Mucosa of descending colon (tissue), 3 donors: ENCODE measurements at regions not wholly inside any gene's neighbourhood (a gene's known extent, or its start where the extent isn't known, plus 50 kb on each side); places are given as distances from the start of the nearest gene placed in this dataset.
"Not testable (repeated sequence)": the region's sequence is repeated elsewhere in the genome, so short reads cannot be mapped to it uniquely, and the experiment has no call there.

Source experiments
- ATAC-seq: fragments of 200-7000 bp; cut with Tn5 transposase; one replicate; pipeline ENCODE4 v1.9.1; 2020; ENCODE audit warnings: mild to moderate bottlenecking, moderate library complexity
- DNase-seq, 3 donors: peaks; one replicate each; pipeline ENCODE4 v3.0.0-alpha.2; 2020
- H3K36me3 ChIP-seq: fragments of 200-600 bp; one replicate; pipeline ENCODE4 v1.8.0; 2021; ENCODE audit warnings: low read depth, mild to moderate bottlenecking
- H3K4me1 ChIP-seq: fragments of 200-600 bp; one replicate; pipeline ENCODE4 v1.8.0; 2021; ENCODE audit warnings: low read depth, mild to moderate bottlenecking
- H3K4me3 ChIP-seq: fragments of 200-600 bp; one replicate; pipeline ENCODE4 v1.8.0; 2021; ENCODE audit warnings: mild to moderate bottlenecking
- H3K9me3 ChIP-seq: fragments of 200-600 bp; one replicate; pipeline ENCODE4 v1.8.0; 2021; ENCODE audit warnings: mild to moderate bottlenecking
- CTCF ChIP-seq: fragments of 200-600 bp; IDR thresholded peaks from one replicate; pipeline ENCODE4 v1.8.0; 2022; ENCODE audit warnings: antibody characterized with exemption, mild to moderate bottlenecking
- intact Hi-C, 2 donors: fragments of 100-400 bp; cut with DNase I in 1 of 2; cut with micrococcal nuclease in 1 of 2; formaldehyde crosslinking; loops; one replicate each; pipeline versions ENCODE4 v1.11.0 to v1.11.1; 2022; cut with DNase I, micrococcal nuclease
- donor health status: DM: no; HTN: no; CAD: no; lungs with moderate emphysema.
- donor health status: DM: no; HTN: no; CAD: no.
- donor health status: DM: no; HTN: yes; CAD: no.

GRCh38 chr1:74964508-74965102 lies 169.6 kb upstream of the LHX8 start:
- Histone ChIP-seq H3K4me3 (no peak overlapping the region), H3K4me1 (no peaks in the 10 kb centered on the region), H3K36me3 (no peaks in the 10 kb centered on the region), H3K9me3 (no peaks in the 10 kb centered on the region)
- DNase-seq (peak in 1 of 3 donors; percentile 2), ATAC-seq (no peak)
- intact Hi-C loops = no loop called here
- TF ChIP-seq CTCF = no peak

GRCh38 chr1:74969566-74970135 lies 164.5 kb upstream of the LHX8 start:
- no peak for ATAC-seq
- intact Hi-C loops = no loop called here

GRCh38 chr1:74971982-74972381 lies 162.2 kb upstream of the LHX8 start:
- H3K9me3 ChIP-seq = no peaks in the 10 kb centered on the region
- ATAC-seq (no peak), DNase-seq (no peak)
- no peak overlapping the region for H3K4me3 ChIP-seq
- intact Hi-C loops = no loop called here
- no peaks in the 10 kb centered on the region for H3K36me3 ChIP-seq
- no peaks in the 10 kb centered on the region for H3K4me1 ChIP-seq
- no peak for TF ChIP-seq CTCF

More at GRCh38 chr1:74969566-74970135, 164.5 kb upstream of the LHX8 start:
- TF ChIP-seq CTCF = no peak
- no peaks in the 10 kb centered on the region for H3K4me1 ChIP-seq
- no peaks in the 10 kb centered on the region for H3K36me3 ChIP-seq
- H3K4me3 ChIP-seq = no peak overlapping the region
- no peaks in the 10 kb centered on the region for H3K9me3 ChIP-seq
- DNase-seq = no peak

- intact Hi-C loops = no loop called here
- ATAC-seq (no peak), DNase-seq (no peak)
- no peaks in the 10 kb centered on the region for H3K9me3 ChIP-seq
- no peak for TF ChIP-seq CTCF
- no peaks in the 10 kb centered on the region for H3K36me3 ChIP-seq
- H3K4me1 ChIP-seq = no peaks in the 10 kb centered on the region
- H3K4me3 ChIP-seq = no peak overlapping the region
Observed at GRCh38 chr1:74976491-74976890, 157.7 kb upstream of the LHX8 start.

- ATAC-seq, intact Hi-C loops, H3K9me3 ChIP-seq, H3K36me3 ChIP-seq, DNase-seq, H3K4me3 ChIP-seq, H3K4me1 ChIP-seq: not testable (repeated sequence)
Observed at GRCh38 chr1:74992448-74992847, 141.7 kb upstream of the LHX8 start.

GRCh38 chr1:74995821-74996220 lies 138.4 kb upstream of the LHX8 start:
- Histone ChIP-seq H3K36me3 (no peaks in the 10 kb centered on the region), H3K9me3 (no peaks in the 10 kb centered on the region), H3K4me1 (no peaks in the 10 kb centered on the region), H3K4me3 (no peak overlapping the region)
- ATAC-seq = no peak
- no peak for DNase-seq
- TF ChIP-seq CTCF = no peak
- intact Hi-C loops = no loop called here
